Neural progenitor cell (in vitro differentiated cells): ENCODE measurements at regions not wholly inside any gene's neighbourhood (a gene's known extent, or its start where the extent isn't known, plus 50 kb on each side); places are given as distances from the start of the nearest gene placed in this dataset.

ENCODE experiments used
- DNase-seq: peaks from one replicate; pipeline ENCODE4 v3.0.0-alpha.2; 2016; ENCODE audit warnings: low spot score
- H2AFZ ChIP-seq: fragments of 200-600 bp; sonication (generic); replicated peaks from 2 replicates; pipeline ENCODE4 v1.6.1; 2016; ENCODE audit warnings: antibody characterized with exemption
- H3F3A ChIP-seq: fragments of 200-600 bp; sonication (generic); 2 replicates; pipeline ENCODE4 v1.6.1; 2016; ENCODE audit warnings: antibody characterized with exemption, low read depth
- H3K27ac ChIP-seq: fragments of 200-600 bp; sonication (generic); 2 replicates; pipeline ENCODE4 v1.5.1; 2016; ENCODE audit warnings: mild to moderate bottlenecking
- H3K27me3 ChIP-seq: fragments of 200-600 bp; sonication (generic); 2 replicates; pipeline ENCODE4 v1.6.1; 2016; ENCODE audit warnings: mild to moderate bottlenecking, moderate library complexity
- H3K36me3 ChIP-seq: fragments of 200-600 bp; sonication (generic); 2 replicates; pipeline ENCODE4 v1.5.1; 2016
- H3K4me1 ChIP-seq: fragments of 200-600 bp; sonication (generic); 2 replicates; pipeline ENCODE4 v1.6.1; 2016; ENCODE audit warnings: mixed run types
- H3K4me2 ChIP-seq: fragments of 200-600 bp; sonication (generic); 2 replicates; pipeline ENCODE4 v1.6.1; 2016
- H3K4me3 ChIP-seq: fragments of 200-600 bp; sonication (generic); 2 replicates; pipeline ENCODE4 v1.5.1; 2016
- H3K79me2 ChIP-seq: fragments of 200-600 bp; sonication (generic); 2 replicates; pipeline ENCODE4 v1.6.1; 2016; ENCODE audit warnings: low read depth
- H3K9ac ChIP-seq: fragments of 200-600 bp; sonication (generic); 2 replicates; pipeline ENCODE4 v1.6.1; 2016
- H3K9me3 ChIP-seq: fragments of 200-600 bp; sonication (generic); 2 replicates; pipeline ENCODE4 v1.5.1; 2016; ENCODE audit warnings: low read depth
- H4K20me1 ChIP-seq: fragments of 200-600 bp; sonication (generic); 2 replicates; pipeline ENCODE4 v1.6.1; 2016; ENCODE audit warnings: low read depth
- H3K27ac Mint-ChIP-seq: 3 replicates; pipeline ENCODE4 v1.8.0; 2021; ENCODE audit warnings: mixed read lengths
- H3K27me3 Mint-ChIP-seq: 2 replicates; pipeline ENCODE4 v1.8.0; 2022; ENCODE audit warnings: low read depth, mild to moderate bottlenecking, inconsistent platforms, moderate library complexity, mixed read lengths; ENCODE audit not compliant: insufficient read depth
- H3K36me3 Mint-ChIP-seq: 3 replicates; pipeline ENCODE4 v1.8.0; 2021; ENCODE audit warnings: mixed read lengths
- H3K4me1 Mint-ChIP-seq: 3 replicates; pipeline ENCODE4 v1.8.0; 2021; ENCODE audit warnings: mixed read lengths
- H3K4me3 Mint-ChIP-seq: 3 replicates; pipeline ENCODE4 v1.8.0; 2021; ENCODE audit warnings: mild to moderate bottlenecking, moderate library complexity, mixed read lengths
- H3K9me3 Mint-ChIP-seq: 3 replicates; pipeline ENCODE4 v1.8.0; 2020; ENCODE audit warnings: mixed read lengths
- CTCF ChIP-seq: fragments of 200-600 bp; sonication (generic); IDR thresholded peaks from 2 replicates; pipeline ENCODE4 v1.5.1; 2017; ENCODE audit warnings: antibody characterized with exemption, mild to moderate bottlenecking
- EZH2 ChIP-seq: fragments of 200-600 bp; sonication (generic); IDR thresholded peaks from 2 replicates; pipeline ENCODE4 v1.6.1; 2017; ENCODE audit warnings: antibody characterized with exemption, mild to moderate bottlenecking, moderate library complexity
- EZH2phosphoT487 ChIP-seq: fragments of 200-600 bp; sonication (generic); IDR thresholded peaks from 2 replicates; pipeline ENCODE4 v1.6.1; 2017; ENCODE audit warnings: antibody characterized with exemption

- Histone ChIP-seq H3K9me3 (no peaks in the 10 kb centered on the region), H3K27me3 (no peaks in the 10 kb centered on the region), H4K20me1 (no peaks in the 10 kb centered on the region), H3K4me2 (peak overlapping the region; percentile 4), H3K4me1 (peaks cover 15% of the 10 kb centered on the region), H3F3A (no peaks in the 10 kb centered on the region), H2AFZ (no peak overlapping the region), H3K27ac (no peak overlapping the region), H3K79me2 (no peaks in the 10 kb centered on the region), H3K9ac (no peak overlapping the region), H3K4me3 (no peak overlapping the region), H3K36me3 (no peaks in the 10 kb centered on the region)
- peaks cover 28% of the 10 kb centered on the region for H3K4me1 Mint-ChIP-seq
- no peaks in the 10 kb centered on the region for H3K27me3 Mint-ChIP-seq
- H3K27ac Mint-ChIP-seq, result no peak overlapping the region
- peaks cover 5% of the 10 kb centered on the region for H3K36me3 Mint-ChIP-seq
- TF ChIP-seq CTCF, result no peak
- no peak for TF ChIP-seq EZH2
- TF ChIP-seq EZH2phosphoT487, result no peak
- no peak overlapping the region for H3K4me3 Mint-ChIP-seq
- peaks cover 6% of the 10 kb centered on the region for H3K9me3 Mint-ChIP-seq
- DNase-seq, result peak; percentile 36
Measured at GRCh38 chr2:235271936-235272335, 221.9 kb upstream of the AGAP1 start.

GRCh38 chr2:235274023-235274422, 219.8 kb upstream of the AGAP1 start:
- H3K4me3 ChIP-seq, result no peak overlapping the region
- peaks cover 15% of the 10 kb centered on the region for H3K4me1 ChIP-seq
- no peaks in the 10 kb centered on the region for H3K36me3 ChIP-seq
- Mint-ChIP-seq H3K27me3 (no peaks in the 10 kb centered on the region), H3K9me3 (peaks cover 6% of the 10 kb centered on the region), H3K27ac (no peak overlapping the region), H3K4me3 (no peak overlapping the region), H3K4me1 (peaks cover 15% of the 10 kb centered on the region), H3K36me3 (peaks cover 5% of the 10 kb centered on the region)
- H3K9me3 ChIP-seq, result no peaks in the 10 kb centered on the region
- H3K27me3 ChIP-seq, result no peaks in the 10 kb centered on the region
- H3K4me2 ChIP-seq, result no peak overlapping the region
- H3K79me2 ChIP-seq, result no peaks in the 10 kb centered on the region
- DNase-seq, result no peak
- H4K20me1 ChIP-seq, result no peaks in the 10 kb centered on the region
- no peak overlapping the region for H3K9ac ChIP-seq
- H3K27ac ChIP-seq, result no peak overlapping the region
- H3F3A ChIP-seq, result no peaks in the 10 kb centered on the region
- TF ChIP-seq EZH2phosphoT487 (no peak), EZH2 (no peak), CTCF (no peak)
- no peak overlapping the region for H2AFZ ChIP-seq

- no peaks in the 10 kb centered on the region for H3K9me3 ChIP-seq
- no peaks in the 10 kb centered on the region for H3K79me2 ChIP-seq
- TF ChIP-seq CTCF, result no peak
- no peaks in the 10 kb centered on the region for H4K20me1 ChIP-seq
- no peak overlapping the region for H3K4me2 ChIP-seq
- no peaks in the 10 kb centered on the region for H3K4me1 ChIP-seq
- no peaks in the 10 kb centered on the region for H3K27me3 ChIP-seq
- H3K4me3 ChIP-seq, result no peak overlapping the region
- Mint-ChIP-seq H3K36me3 (peaks cover 5% of the 10 kb centered on the region), H3K4me3 (no peak overlapping the region), H3K27me3 (peaks cover 4% of the 10 kb centered on the region), H3K27ac (no peak overlapping the region), H3K4me1 (peaks cover 5% of the 10 kb centered on the region), H3K9me3 (peaks cover 6% of the 10 kb centered on the region)
- H3F3A ChIP-seq, result no peaks in the 10 kb centered on the region
- H3K27ac ChIP-seq, result no peak overlapping the region
- no peak for DNase-seq
- no peak overlapping the region for H3K9ac ChIP-seq
- no peak overlapping the region for H2AFZ ChIP-seq
- H3K36me3 ChIP-seq, result no peaks in the 10 kb centered on the region
Measured at GRCh38 chr2:235277485-235277884, 216.4 kb upstream of the AGAP1 start.
